ENCODE measurements at regions not wholly inside any gene's neighbourhood (a gene's known extent, or its start where the extent isn't known, plus 50 kb on each side); places are given as distances from the start of the nearest gene placed in this dataset.

- Histone ChIP-seq H3K9me3 (ENCODE audit: low read length) (no peaks in the 10 kb centered on the region), H3K79me2 (ENCODE audit: insufficient read depth, low read length) (no peaks in the 10 kb centered on the region), H3F3A (ENCODE audit: insufficient read depth, low read length) (no peaks in the 10 kb centered on the region), H3K4me2 (ENCODE audit: low read length) (no peak overlapping the region), H4K20me1 (ENCODE audit: insufficient read depth, low read length) (no peaks in the 10 kb centered on the region), H3K27me3 (ENCODE audit: insufficient read depth, low read length) (no peaks in the 10 kb centered on the region), H3K9me2 (ENCODE audit: low read depth, low read length) (no peaks in the 10 kb centered on the region), H2AFZ (ENCODE audit: low read length) (no peak overlapping the region), H3K4me3 (ENCODE audit: low read depth, low read length, poor library complexity, severe bottlenecking) (no peak overlapping the region), H3K27ac (ENCODE audit: low read depth, low read length, poor library complexity, severe bottlenecking) (no peak overlapping the region), H3K4me1 (ENCODE audit: insufficient read depth, low read length, severe bottlenecking) (no peaks in the 10 kb centered on the region), H3K36me3 (ENCODE audit: insufficient read depth, low read length) (no peaks in the 10 kb centered on the region), H3K9ac (ENCODE audit: low read length) (no peak overlapping the region)
- TF ChIP-seq CTCF (IDR thresholded peaks at IDR 0.05; ENCODE audit: low read length) (no peak), EZH2 (IDR thresholded peaks at IDR 0.05; ENCODE audit: borderline replicate concordance, low read length) (no peak)
Observed at GRCh38 chr4:32184186-32184585, 1464.0 kb downstream of the PCDH7 start.

- no peak overlapping the region for H2AFZ ChIP-seq (ENCODE audit: low read length)
- no peak overlapping the region for H3K4me2 ChIP-seq (ENCODE audit: low read length)
- no peak overlapping the region for H3K27ac ChIP-seq (ENCODE audit: low read depth, low read length, poor library complexity, severe bottlenecking)
- H4K20me1 ChIP-seq (ENCODE audit: insufficient read depth, low read length), result no peaks in the 10 kb centered on the region
- H3K79me2 ChIP-seq (ENCODE audit: insufficient read depth, low read length), result no peaks in the 10 kb centered on the region
- no peaks in the 10 kb centered on the region for H3K9me3 ChIP-seq (ENCODE audit: low read length)
- no peaks in the 10 kb centered on the region for H3K36me3 ChIP-seq (ENCODE audit: insufficient read depth, low read length)
- H3K4me1 ChIP-seq (ENCODE audit: insufficient read depth, low read length, severe bottlenecking), result no peaks in the 10 kb centered on the region
- H3K9ac ChIP-seq (ENCODE audit: low read length), result no peak overlapping the region
- H3K9me2 ChIP-seq (ENCODE audit: low read depth, low read length), result no peaks in the 10 kb centered on the region
- TF ChIP-seq CTCF (IDR thresholded peaks at IDR 0.05; ENCODE audit: low read length) (no peak), EZH2 (IDR thresholded peaks at IDR 0.05; ENCODE audit: borderline replicate concordance, low read length) (no peak)
- no peaks in the 10 kb centered on the region for H3K27me3 ChIP-seq (ENCODE audit: insufficient read depth, low read length)
- H3K4me3 ChIP-seq (ENCODE audit: low read depth, low read length, poor library complexity, severe bottlenecking), result no peak overlapping the region
- no peaks in the 10 kb centered on the region for H3F3A ChIP-seq (ENCODE audit: insufficient read depth, low read length)
Observed at GRCh38 chr4:32189130-32189529, 1469.0 kb downstream of the PCDH7 start.

GRCh38 chr4:32189788-32190187 is 1469.6 kb downstream of the PCDH7 start:
- H4K20me1 ChIP-seq (ENCODE audit: insufficient read depth, low read length), result no peaks in the 10 kb centered on the region
- no peaks in the 10 kb centered on the region for H3K9me3 ChIP-seq (ENCODE audit: low read length)
- no peak overlapping the region for H3K9ac ChIP-seq (ENCODE audit: low read length)
- H3K36me3 ChIP-seq (ENCODE audit: insufficient read depth, low read length), result no peaks in the 10 kb centered on the region
- no peaks in the 10 kb centered on the region for H3K27me3 ChIP-seq (ENCODE audit: insufficient read depth, low read length)
- no peaks in the 10 kb centered on the region for H3K4me1 ChIP-seq (ENCODE audit: insufficient read depth, low read length, severe bottlenecking)
- no peak overlapping the region for H3K4me3 ChIP-seq (ENCODE audit: low read depth, low read length, poor library complexity, severe bottlenecking)
- no peaks in the 10 kb centered on the region for H3K9me2 ChIP-seq (ENCODE audit: low read depth, low read length)
- H3F3A ChIP-seq (ENCODE audit: insufficient read depth, low read length), result no peaks in the 10 kb centered on the region
- no peak overlapping the region for H3K4me2 ChIP-seq (ENCODE audit: low read length)
- H2AFZ ChIP-seq (ENCODE audit: low read length), result no peak overlapping the region
- H3K27ac ChIP-seq (ENCODE audit: low read depth, low read length, poor library complexity, severe bottlenecking), result no peak overlapping the region
- no peak for TF ChIP-seq CTCF (IDR thresholded peaks at IDR 0.05; ENCODE audit: low read length)
- TF ChIP-seq EZH2 (IDR thresholded peaks at IDR 0.05; ENCODE audit: borderline replicate concordance, low read length), result no peak
- no peaks in the 10 kb centered on the region for H3K79me2 ChIP-seq (ENCODE audit: insufficient read depth, low read length)

Data from OCI-LY1 (cell line).